Lower leg skin (tissue), 3 donors: ENCODE measurements at regions not wholly inside any gene's neighbourhood (a gene's known extent, or its start where the extent isn't known, plus 50 kb on each side); places are given as distances from the start of the nearest gene placed in this dataset.

Experiments used
- CTCF ChIP-seq, 3 donors: fragments of 450-650 bp; IDR thresholded peaks; one replicate each; pipeline ENCODE4 v1.5.1; 2016; ENCODE audit warnings: antibody characterized with exemption in 3 of 3, mild to moderate bottlenecking in 3 of 3, moderate library complexity in 2 of 3
- POLR2A ChIP-seq, 2 donors: fragments of 450-650 bp; IDR thresholded peaks; one replicate each; pipeline ENCODE4 v1.6.1; 2016 to 2017; ENCODE audit warnings: antibody characterized with exemption in 2 of 2, mild to moderate bottlenecking in 1 of 2, moderate library complexity in 1 of 2

DNA sequence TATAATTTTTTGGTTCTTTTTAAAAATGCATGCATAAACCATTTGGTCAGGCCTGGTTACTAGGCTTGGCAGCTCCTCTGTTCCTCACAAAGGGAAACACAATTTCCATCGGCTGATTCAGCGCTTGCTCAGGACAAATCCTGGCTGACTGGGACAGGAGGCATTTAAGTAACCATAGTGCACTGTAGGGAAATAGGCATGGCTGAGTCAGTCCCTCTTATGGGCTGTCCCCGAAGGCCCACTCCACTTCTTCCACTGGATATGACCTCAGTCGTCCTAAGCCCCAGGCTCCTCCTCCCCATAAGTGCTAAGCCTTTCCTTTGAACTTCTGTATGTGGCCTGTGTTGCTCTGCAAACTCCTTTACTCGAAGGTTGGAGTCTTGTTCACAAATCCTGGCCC is 71.2 kb upstream of the GLIS3 start:
- TF ChIP-seq CTCF (IDR thresholded peaks at IDR 0.05) (no peak), POLR2A (IDR thresholded peaks at IDR 0.05) (no peak)
